ENCODE measurements at regions not wholly inside any gene's neighbourhood (a gene's known extent, or its start where the extent isn't known, plus 50 kb on each side); places are given as distances from the start of the nearest gene placed in this dataset.

DNA sequence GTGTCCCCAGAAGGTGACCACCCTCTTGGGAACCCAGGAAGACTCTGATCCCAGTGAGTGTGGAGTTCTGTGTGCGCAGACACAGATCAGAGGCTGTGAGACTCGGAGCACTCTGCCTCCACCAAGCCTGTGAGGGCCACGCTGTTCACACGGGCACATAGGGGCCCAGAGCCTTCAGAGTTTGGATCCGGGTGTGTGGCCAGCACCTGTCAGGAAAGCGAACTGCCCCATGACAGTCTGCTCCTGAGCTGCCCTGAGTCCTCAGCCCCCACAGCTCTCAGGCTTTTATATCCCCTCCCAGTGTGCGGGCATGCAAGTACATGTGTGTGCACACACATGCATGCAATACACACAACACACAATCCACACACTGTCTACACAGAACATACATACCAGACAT is 161.8 kb upstream of the IRX2 start:
- no peak overlapping the region for H2AFZ ChIP-seq (ENCODE audit: control insufficient read depth, low read depth, low read length)
- no peaks in the 10 kb centered on the region; the same call in 2 of the 3 replicates for H3K9me3 ChIP-seq (replicated peaks; ENCODE audit: control insufficient read depth, insufficient read depth, low read length)
- no peaks in the 10 kb centered on the region for H3K36me3 ChIP-seq (ENCODE audit: control insufficient read depth in 2 of 2, insufficient read depth in 2 of 2, low read length in 1 of 2)
- no TSS peak for BruUV-seq (replicated peaks)
- WGBS (ENCODE audit: insufficient coverage, insufficient replicate concordance, low lambda C conversion rate, missing lambda C conversion rate) = 54% methylated on average over 7 of the region's 7 CpGs
- no peaks in the 10 kb centered on the region for H3K27me3 ChIP-seq (replicated peaks in 1 of 2; ENCODE audit: control insufficient read depth in 2 of 2, insufficient read depth in 2 of 2, low read length in 1 of 2)
- intact Hi-C loops (cut with micrococcal nuclease; ENCODE audit: unreplicated experiment) (no loop called here), in situ Hi-C loops (cut with MboI) (no loop called here)
- no peak for DNase-seq (ENCODE audit: low read depth, low spot score)
- SMC1A ChIA-PET (ENCODE audit: uncharacterized antibody, unreplicated experiment) = no interaction called here
- ATAC-seq = no peak
- no peak overlapping the region for H3K4me3 ChIP-seq
- H3K27ac ChIP-seq (ENCODE audit: control insufficient read depth, insufficient read depth) = no peak overlapping the region
- CTCF ChIA-PET = no interaction called here
- RAD21 ChIA-PET (ENCODE audit: unreplicated experiment) = no interaction called here
- no peaks in the 10 kb centered on the region for H3K4me1 ChIP-seq (ENCODE audit: control insufficient read depth, insufficient read depth, low read length)
- TF ChIP-seq USF2 (IDR thresholded peaks at IDR 0.05; ENCODE audit: borderline replicate concordance, low read depth, low read length) = no peak
- TF ChIP-seq JUNB (IDR thresholded peaks at IDR 0.05) = no peak
- no peak for TF ChIP-seq TCF7 (IDR thresholded peaks at IDR 0.05; ENCODE audit: borderline replicate concordance)
- no peak for TF ChIP-seq DPF2 (IDR thresholded peaks at IDR 0.05)
- no peak for TF ChIP-seq MTA3 (IDR thresholded peaks at IDR 0.05; ENCODE audit: borderline replicate concordance, low read length)
- no peak for TF ChIP-seq SMC3 (IDR thresholded peaks at IDR 0.05; ENCODE audit: borderline replicate concordance, low read length)
- no peak for TF ChIP-seq CEBPB (IDR thresholded peaks at IDR 0.05; ENCODE audit: borderline replicate concordance in 1 of 2, low read depth in 2 of 2, low read length in 2 of 2)
- no peak for TF ChIP-seq ZBTB4 (CRISPR knock-in tag; IDR thresholded peaks at IDR 0.05)
- no peak for TF ChIP-seq JUND (IDR thresholded peaks at IDR 0.05; ENCODE audit: low read depth, low read length)
- TF ChIP-seq POLR2A (IDR thresholded peaks at IDR 0.05; ENCODE audit: low read depth, low read length) = no peak
- no peak for TF ChIP-seq NBN (IDR thresholded peaks at IDR 0.05)
- no peak for TF ChIP-seq ZNF622 (IDR thresholded peaks at IDR 0.05)
- TF ChIP-seq ZNF274 (IDR thresholded peaks at IDR 0.05; ENCODE audit: insufficient read depth, insufficient read length) = no peak
- no peak for TF ChIP-seq SREBF1 (IDR thresholded peaks at IDR 0.05; ENCODE audit: low read length)
- TF ChIP-seq RELB (IDR thresholded peaks at IDR 0.05; ENCODE audit: low read depth) = no peak
- TF ChIP-seq SP1 (IDR thresholded peaks at IDR 0.05; ENCODE audit: low read depth, low read length) = no peak
- POLR2A ChIA-PET = no interaction called here
- H3K4me2 ChIP-seq (ENCODE audit: control insufficient read depth, insufficient read depth) = no peak overlapping the region
- no peak overlapping the region for H3K9ac ChIP-seq (ENCODE audit: control insufficient read depth, insufficient read depth, low read length)
- H4K20me1 ChIP-seq (ENCODE audit: control insufficient read depth, insufficient read depth) = no peaks in the 10 kb centered on the region
- FAIRE-seq = no peak
- H3K79me2 ChIP-seq (ENCODE audit: control insufficient read depth, insufficient read depth, low read length) = no peaks in the 10 kb centered on the region
